ENCODE measurements at regions not wholly inside any gene's neighbourhood (a gene's known extent, or its start where the extent isn't known, plus 50 kb on each side); places are given as distances from the start of the nearest gene placed in this dataset.

GRCh38 chr1:53400761-53401674 lies 58.2 kb upstream of the DMRTB1 start:
- DNase-seq: no peak

DNA sequence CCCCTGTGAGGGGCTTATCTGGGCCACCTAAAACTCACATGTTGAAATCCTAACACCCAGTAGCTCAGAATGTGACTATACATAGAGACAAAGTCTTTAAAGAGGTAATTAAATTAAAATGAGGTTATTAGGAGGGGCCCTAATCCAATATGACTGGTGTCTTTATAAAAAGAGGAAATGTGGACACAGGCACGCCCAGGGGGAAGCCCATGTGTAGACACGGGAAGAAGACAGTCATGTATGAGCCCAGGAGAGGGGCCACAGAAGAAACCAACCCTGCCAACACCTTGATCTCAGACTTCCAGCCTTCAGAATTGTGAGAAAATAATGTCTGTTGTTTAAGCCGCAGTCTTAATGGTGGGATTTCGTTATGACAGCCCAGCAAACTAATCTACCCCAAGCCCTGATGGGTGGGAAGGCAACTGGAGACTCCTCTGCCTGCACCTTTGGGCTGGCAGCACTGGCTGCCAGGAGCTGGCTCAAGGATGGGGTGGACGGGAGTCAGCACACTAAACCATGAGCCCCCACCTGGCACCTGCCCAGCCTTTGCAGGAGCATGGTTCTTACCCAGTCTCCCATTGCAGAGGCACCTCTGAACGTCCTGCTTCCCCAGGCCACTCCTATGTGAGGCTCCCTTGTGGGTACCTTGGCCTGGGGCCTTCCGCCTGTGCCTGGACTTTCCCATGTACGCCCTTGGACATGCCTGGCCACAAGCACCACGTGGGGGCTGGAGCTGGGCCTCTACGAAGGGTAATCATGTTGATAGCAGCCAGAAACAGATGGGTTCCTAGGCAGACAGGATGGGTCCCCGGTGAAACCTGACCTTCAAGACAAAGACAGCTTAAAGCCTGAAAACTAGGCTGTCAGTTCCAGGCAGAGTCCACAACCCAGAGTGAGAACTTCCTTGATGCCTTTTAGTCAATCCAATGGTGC lies 57.1 kb upstream of the DMRTB1 start:
- DNase-seq: no peak

GRCh38 chr1:53402891-53403655 lies 56.1 kb upstream of the DMRTB1 start:
- DNase-seq: no peak

DNA sequence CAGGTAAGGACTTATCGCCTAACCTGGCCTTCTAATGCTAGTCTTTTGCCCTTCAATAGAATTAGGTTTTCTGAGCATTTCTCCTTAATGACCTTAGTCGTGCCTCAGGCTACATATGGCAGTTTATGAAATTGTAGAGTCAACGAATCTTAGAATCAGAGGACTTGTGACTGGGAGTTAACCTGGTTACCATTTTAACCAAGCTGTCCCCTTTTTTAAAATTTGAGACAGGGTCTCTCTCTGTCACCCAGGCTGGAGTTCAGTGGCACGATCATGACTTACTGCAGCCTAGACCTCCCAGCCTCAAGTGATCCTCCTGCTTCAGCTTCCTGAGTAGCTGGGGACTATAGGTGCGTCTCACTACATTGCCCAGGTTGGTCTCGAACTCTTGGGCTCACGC lies 53.5 kb upstream of the DMRTB1 start:
- DNase-seq: no peak

DNA sequence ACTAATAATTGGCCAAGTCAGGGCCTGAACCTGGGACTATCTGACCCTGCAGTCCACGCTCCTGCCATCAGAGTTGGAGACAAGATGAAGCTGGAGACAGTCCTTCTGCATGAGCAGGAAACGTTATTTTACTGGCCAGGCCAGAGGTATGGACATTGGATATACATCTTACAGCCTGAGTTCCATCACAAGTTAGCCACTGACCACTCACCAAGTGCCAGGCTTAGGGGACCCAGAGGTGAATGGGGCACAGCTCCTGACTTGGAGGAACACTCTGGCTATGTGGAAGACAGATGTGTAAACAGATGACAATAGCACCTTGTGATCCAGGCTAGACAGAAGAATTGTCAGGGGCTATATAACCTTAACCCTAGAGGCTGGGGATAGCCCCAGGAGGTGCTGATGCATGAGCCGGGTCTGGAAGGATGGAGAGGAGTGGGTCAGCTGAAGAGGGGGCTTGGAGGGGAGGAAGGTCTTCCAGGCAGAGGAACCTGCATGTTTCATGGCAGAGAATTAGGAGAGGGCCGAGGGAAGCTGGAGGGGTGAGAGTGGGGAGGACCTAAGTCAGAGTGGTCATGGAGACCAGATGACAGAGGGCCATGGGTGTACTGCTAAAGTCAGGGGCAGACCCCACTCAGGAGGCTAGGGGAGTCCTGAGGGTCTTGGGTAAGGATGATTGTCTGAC lies 52.5 kb upstream of the DMRTB1 start:
- no peak for DNase-seq

DNA sequence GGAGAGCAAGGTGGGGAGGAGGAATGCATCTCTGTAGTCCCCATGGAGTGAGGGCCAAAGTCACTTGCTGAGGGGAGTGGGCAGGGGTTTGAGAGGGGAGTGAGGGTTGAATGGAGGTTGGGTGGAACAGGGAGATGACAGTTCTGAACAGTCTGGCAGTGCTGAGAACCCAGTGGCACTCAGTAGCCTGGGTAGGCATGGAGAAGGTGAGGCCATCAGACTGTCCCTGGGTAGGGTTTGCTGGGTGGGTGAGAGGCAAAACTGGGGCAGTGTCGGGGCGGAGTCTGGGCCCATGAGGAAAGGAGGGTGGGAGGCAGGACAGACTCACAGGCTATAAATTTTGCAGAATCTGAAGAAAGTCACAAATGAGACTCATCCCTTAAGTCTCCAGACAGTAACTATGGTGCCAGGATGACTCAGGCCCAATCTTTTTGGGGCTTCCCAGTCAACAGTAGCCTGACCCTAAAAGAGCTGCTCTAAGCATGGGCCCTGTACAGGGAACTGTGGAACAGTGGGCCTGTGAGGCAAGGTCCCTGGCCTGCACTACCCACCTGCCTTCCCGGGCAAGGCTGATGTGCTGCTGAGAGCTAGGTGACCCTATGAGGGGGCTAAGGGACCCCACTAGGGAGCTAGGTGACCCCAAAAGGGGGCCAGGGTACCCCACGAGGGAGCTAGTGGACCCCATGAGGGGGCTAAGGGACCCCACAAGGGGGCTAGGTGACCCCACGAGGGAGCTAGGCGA lies 51.0 kb upstream of the DMRTB1 start:
- no peak for DNase-seq

DNA sequence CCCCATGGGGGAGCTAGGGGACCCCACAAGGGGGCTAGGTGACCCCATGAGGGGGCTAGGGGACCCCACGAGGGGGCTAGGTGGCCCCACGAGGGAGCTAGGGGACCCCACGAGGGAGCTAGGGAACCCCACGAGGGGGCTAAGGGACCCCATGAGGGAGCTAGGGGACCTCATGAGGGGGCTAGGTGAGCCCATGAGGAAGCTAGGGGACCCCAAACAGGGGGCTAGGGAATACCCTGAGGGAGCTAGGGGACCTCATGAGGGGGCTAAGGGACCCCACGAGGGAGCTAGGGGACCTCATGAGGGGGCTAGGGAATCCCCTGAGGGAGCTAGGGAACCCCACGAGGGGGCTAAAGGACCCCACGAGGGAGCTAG lies 50.5 kb upstream of the DMRTB1 start:
- no peak for DNase-seq

- no peak for DNase-seq
These were observed 50.0 kb upstream of the DMRTB1 start for GRCh38 chr1:53409233-53409632.

Measured in CD4-positive, alpha-beta T cell treated with Interleukin-10 for 1 hour (primary cell).